T-helper 2 cell treated with Interferon-gamma antibody and Interleukin-4, amounts not matched to agents 5 μg/mL and 100 μg/mL, for 36 hours (primary cell): ENCODE measurements at regions not wholly inside any gene's neighbourhood (a gene's known extent, or its start where the extent isn't known, plus 50 kb on each side); places are given as distances from the start of the nearest gene placed in this dataset.

ENCODE experiments used
- DNase-seq: peaks from one replicate; pipeline ENCODE4 v3.0.0; 2021; ENCODE audit warnings: low spot score
- H3K27ac Mint-ChIP-seq: one replicate; pipeline ENCODE4 v1.8.0; 2021; ENCODE audit warnings: mild to moderate bottlenecking, mixed read lengths
- H3K27me3 Mint-ChIP-seq: one replicate; pipeline ENCODE4 v1.8.0; 2021; ENCODE audit warnings: low read depth, mixed read lengths
- H3K36me3 Mint-ChIP-seq: one replicate; pipeline ENCODE4 v1.8.0; 2021; ENCODE audit warnings: low read depth, mixed read lengths
- H3K4me1 Mint-ChIP-seq: one replicate; pipeline ENCODE4 v1.8.0; 2021; ENCODE audit warnings: low read depth, mixed read lengths
- H3K4me3 Mint-ChIP-seq: one replicate; pipeline ENCODE4 v1.8.0; 2022; ENCODE audit warnings: mild to moderate bottlenecking, moderate library complexity, mixed read lengths
- H3K9me3 Mint-ChIP-seq: one replicate; pipeline ENCODE4 v1.8.0; 2021; ENCODE audit warnings: mixed read lengths

GRCh38 chr4:147428583-147428982 is 52.3 kb upstream of the EDNRA start:
- Mint-ChIP-seq H3K27ac (no peak overlapping the region), H3K4me1 (no peaks in the 10 kb centered on the region), H3K27me3 (no peaks in the 10 kb centered on the region), H3K4me3 (no peak overlapping the region), H3K9me3 (no peaks in the 10 kb centered on the region), H3K36me3 (no peaks in the 10 kb centered on the region)
- DNase-seq, result no peak

DNA sequence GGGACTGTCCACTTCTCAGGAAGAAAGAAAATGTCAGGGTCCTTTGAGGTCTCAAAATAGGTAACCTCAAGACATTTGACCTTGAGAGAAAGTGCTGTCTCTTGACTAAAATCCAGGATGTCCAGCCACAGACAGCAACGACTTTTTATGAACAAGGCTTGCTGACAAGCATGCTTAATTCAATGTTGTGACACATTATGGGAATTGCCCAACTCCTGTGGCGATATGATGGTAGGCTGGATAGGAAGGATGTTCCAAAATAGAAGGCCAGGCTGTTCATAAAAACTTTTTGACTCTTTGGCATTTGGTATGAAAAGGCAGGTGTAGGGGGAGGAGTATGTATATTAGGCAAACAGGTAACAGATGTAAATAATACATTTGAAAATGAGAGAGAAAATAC is 50.8 kb upstream of the EDNRA start:
- no peaks in the 10 kb centered on the region for H3K36me3 Mint-ChIP-seq
- H3K27ac Mint-ChIP-seq, result no peak overlapping the region
- DNase-seq, result no peak
- no peak overlapping the region for H3K4me3 Mint-ChIP-seq
- H3K9me3 Mint-ChIP-seq, result no peaks in the 10 kb centered on the region
- H3K27me3 Mint-ChIP-seq, result no peaks in the 10 kb centered on the region
- no peaks in the 10 kb centered on the region for H3K4me1 Mint-ChIP-seq
